Panc1 (cell line): ENCODE measurements at regions not wholly inside any gene's neighbourhood (a gene's known extent, or its start where the extent isn't known, plus 50 kb on each side); places are given as distances from the start of the nearest gene placed in this dataset.

Experiments used
- CTCF ChIP-seq: fragments of 450-650 bp; IDR thresholded peaks from 2 replicates; pipeline ENCODE4 v1.5.1; 2017; ENCODE audit warnings: mild to moderate bottlenecking
- POLR2AphosphoS5 ChIP-seq: IDR thresholded peaks from 2 replicates; pipeline ENCODE4 v1.6.1; 2012; ENCODE audit warnings: mild to moderate bottlenecking, low read depth, low read length, moderate library complexity

- no peak for TF ChIP-seq CTCF
- no peak for TF ChIP-seq POLR2AphosphoS5
Measured at GRCh38 chr1:62928885-62929284, 145.0 kb downstream of the ATG4C start.
